HG02588 (cell line): ENCODE measurements at regions not wholly inside any gene's neighbourhood (a gene's known extent, or its start where the extent isn't known, plus 50 kb on each side); places are given as distances from the start of the nearest gene placed in this dataset.
A peak's percentile ranks its signal among the peaks of the same experiment; 100 is the strongest.

Experiments used
- ATAC-seq: cut with Tn5 transposase; IDR thresholded peaks from one replicate; pipeline ENCODE4 v1.9.1; 2021; ENCODE audit warnings: mild to moderate bottlenecking, moderate library complexity; ENCODE audit not compliant: unreplicated experiment

DNA sequence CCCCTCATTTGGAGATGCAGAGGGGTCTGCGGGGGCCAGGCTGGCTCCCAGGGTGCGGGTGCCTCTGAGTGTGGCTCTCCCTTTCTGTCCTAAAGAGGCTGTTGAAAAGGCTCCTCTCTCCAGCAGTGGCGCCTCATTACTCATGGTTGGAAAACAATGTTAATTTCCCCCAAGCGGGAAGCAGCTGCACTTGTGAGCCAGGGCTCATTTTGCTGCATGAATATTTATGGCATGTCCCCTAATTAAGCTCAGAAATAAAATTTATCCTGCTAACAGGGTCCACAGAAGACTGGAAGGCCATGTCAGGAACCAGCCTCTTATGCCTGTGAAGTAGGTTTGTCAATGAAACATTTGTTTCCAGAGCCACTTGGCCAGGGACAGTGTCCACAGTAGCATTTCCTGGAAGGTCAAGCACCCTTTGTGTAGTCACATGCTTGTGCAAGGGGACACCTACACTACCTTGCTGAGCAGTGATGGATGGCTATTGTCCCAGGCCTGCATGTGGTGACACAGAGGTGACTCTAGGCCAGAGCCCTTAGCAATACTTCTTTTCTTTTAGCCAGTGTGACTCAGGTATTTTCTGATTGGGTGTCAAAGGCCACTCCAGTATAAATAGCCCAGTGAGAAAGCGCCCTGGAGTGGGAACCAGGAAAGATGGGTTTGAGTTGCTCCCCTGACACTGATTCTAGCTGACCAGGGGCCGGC, 259.0 kb downstream of the FOXD2 start:
- ATAC-seq = no peak

DNA sequence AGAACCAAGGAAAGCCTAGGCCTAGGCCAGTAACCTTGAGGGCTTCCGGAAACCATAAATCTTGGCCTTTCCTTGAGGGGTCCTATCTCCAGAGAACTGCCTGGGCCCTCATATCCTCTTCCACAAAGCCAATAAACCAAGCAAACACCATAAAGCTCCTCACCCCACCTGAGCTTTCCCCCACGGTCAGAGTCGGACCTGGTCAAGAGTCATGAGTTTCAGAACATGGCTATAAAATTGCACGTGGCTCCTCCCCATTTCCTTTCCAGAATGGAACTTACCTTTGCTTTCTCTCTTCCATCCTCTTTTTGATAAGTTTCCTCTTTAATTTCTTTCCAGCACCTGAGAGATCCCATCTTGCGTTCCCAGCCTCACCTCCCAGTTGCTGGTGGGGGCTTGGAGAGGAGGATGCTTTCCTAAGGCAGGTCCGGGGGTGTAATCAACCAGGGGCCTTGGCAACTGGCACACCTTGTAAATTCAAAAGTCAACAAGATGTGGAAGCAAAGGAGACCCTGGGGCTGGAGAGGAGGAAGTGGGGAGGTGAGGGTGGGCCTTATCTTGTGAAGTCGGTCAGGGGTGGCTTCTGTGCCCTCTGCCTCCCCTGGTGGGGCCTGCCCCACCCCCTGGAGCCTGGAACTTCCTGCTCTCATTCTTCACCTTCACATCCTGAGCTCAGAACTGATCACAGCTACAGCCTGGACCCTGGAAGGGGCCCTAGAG, 259.9 kb downstream of the FOXD2 start:
- no peak for ATAC-seq

DNA sequence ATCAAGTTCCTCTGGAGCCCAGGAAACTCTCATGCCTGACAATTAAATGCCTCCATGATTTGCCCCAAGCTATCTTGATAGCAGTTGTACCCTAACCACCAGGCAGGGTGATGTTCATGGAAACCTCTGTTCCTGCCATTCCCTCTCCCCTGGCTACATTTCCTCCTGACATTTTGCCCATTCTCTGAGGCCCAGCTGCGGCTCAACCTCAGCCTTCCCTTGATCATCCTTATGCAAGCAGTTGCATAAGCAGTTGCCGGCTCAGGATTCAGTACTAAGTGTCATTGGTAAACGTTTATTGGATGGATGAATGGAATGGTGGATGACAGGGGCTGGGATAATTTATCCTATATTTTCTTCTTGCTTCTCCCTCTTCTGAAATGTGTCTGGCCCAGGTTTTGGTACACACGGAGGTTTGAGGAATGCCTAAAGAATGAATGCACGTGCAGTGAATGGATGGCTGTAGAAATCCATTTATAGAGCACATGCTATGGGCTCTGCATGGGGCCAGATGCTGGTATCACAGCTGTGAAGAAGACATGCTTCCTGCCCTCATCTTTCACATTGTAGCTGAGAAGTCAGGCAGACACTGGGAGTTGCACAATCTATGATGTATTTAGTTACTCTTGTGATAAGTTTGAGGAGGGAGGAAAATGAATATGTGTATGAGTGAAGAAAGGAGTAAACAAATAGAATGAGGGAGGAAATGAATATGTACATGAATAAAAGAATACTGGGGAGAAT, 261.8 kb downstream of the FOXD2 start:
- ATAC-seq = no peak

DNA sequence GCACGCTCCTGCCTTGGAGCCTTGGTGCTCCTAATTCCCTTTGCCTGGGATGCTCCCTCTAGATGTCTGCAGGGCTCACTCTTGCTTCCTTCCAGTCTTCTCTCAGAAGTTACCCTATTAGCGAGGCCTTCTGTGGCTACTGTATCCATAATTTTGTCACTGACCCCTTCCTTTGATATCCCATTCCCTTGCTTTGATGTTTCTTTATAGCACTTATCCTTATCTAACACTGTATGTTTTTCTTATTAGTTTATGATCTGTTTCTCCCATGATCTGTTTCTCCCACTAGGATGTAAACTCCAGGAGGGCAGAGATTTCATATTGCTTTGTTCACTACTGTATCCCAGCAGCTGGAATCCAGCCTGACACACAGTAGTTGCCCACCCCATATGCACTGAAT, 263.4 kb downstream of the FOXD2 start:
- ATAC-seq = no peak

DNA sequence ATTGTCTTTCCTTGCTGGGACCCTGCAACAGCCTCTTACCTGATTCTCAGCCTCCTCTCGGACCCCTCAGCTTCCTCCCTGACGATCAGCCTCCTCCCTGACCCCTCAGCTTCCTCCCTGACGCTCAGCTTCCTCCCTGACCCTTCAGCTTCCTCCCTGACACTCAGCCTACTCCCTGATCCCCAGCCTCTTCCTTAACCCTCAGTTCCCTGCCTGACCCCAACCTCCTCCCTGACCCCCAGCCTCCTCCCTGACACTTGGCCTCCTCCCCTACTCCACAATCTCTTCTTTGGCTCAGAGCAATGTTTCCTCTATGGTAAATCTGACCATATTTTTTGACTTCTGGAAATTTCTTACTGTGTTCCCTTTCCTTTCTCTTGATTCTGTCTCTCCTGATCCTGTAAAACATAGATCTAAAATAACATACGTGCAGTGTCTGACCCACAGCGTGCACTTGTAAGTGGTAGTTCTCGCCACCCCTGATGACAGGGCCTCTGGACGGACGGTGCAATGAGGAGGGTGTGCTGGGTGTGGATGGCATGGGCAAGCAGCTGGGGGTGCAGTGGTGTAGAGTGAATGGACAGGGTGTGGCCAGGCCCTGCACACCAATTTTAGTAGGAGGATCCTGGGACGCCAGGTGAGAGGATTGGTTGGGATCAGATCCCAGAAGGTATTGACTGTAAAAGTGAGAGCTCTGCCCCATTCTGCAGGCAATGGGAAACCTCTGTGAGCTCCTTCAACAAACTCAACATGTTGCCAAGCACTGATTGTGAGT, 264.1 kb downstream of the FOXD2 start:
- ATAC-seq = no peak

DNA sequence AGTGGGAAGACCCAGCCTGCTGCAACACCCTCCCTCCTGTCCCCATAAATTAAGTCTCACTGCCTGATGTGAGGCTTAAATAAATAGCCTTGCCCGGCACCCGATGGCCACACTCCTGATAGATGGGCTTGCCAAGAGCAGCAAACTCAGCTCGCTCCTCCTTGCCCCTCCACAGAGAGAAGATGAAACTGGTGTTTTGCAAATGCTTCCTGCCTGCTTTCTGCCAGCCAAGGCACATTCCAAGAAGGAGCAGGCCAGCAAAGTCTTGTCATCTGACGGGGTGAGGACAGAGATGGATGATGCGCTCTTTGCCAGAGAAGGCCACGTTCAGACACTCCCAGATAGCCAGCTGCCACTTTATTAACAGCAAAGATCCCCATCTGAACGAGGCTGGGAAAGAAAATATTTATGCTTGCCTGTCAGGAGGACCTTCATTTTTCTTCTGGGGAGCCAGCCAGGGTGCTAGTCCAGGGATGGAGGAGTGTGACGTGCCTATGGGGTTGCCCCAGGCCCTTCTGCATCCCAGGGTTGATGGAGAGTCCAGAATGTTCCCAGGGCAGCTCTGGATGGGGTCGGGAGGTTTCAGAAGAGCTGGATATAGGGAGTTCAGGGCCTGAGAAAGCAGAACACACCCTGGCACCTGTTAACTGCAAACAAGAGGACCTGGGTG, 265.4 kb downstream of the FOXD2 start:
- no peak for ATAC-seq

DNA sequence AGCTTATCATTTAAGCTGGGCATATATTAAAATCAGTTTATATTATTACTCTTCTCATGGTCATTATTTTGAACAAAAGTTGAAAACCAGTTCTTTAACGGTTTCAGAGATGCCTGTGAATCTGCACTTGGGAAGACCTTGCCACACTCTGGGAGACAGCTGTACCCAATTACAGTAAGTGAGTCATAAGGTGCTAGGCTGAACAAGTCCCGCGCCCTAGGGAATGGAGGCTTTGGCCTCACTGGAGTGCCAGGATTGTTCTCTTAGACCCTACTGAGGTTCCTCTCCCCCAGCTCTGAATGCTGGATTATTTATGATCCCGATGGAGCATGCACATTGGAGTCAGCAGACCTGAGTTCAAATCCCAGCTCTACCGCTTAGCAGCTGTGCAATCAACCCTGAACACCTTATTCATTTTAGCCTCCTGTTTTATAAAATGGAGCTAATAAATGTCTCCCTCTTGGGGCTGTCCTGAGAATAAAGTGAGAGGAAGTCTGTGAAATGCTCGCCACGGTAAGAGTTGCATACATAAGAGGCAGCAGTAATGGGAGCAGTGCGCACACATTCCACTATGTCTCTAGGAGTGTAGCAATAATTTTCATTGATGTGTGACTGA, 266.2 kb downstream of the FOXD2 start:
- no peak for ATAC-seq

DNA sequence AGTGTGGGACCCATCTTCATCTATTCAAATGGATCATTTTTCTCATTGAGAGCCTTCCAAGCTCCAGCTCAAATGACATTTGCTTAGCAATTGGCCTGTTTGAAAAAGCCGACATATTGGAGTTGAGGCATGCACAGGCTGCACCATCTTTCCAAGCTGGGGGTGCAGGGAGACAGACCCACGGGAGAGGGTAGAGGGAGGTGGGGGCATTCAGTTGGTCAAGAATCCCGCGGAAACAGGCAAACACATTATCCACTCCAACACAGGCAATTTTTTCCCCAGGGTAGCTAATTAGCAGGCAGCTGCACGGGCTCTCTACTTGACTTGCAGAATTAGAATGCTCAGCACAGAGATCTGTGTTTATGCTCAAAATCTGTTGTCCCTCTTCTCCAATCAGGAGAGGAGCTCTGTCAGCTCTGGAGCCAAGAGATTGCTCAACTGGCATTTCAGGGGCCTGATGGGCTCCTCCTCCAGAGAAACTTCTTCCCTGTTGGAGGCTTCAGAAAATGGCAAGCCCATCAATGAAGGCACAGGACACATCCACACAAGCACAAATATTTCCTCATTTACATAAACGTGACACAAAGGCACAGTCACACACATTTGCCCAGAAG, 267.8 kb downstream of the FOXD2 start:
- ATAC-seq = no peak

DNA sequence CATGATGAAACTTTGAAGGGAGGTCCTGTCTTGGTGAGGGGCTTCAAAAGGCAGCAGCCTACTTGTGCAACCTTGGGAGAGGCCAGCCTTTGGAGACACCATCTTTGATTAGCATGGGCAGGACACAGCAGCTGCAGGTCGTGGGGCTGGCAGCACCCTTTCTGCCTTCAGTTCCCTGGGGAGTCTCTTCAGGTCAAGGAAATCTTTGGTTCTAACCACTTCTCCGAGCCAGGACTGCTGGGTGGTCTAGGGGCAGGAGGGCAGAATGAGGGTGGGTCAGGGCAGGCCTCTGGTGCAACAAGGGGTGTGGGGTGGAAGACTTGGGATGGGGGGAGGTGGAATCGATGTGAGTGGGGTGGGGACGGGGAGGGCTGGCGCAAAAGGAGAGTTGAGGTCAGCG, 269.7 kb downstream of the FOXD2 start:
- ATAC-seq = no peak

DNA sequence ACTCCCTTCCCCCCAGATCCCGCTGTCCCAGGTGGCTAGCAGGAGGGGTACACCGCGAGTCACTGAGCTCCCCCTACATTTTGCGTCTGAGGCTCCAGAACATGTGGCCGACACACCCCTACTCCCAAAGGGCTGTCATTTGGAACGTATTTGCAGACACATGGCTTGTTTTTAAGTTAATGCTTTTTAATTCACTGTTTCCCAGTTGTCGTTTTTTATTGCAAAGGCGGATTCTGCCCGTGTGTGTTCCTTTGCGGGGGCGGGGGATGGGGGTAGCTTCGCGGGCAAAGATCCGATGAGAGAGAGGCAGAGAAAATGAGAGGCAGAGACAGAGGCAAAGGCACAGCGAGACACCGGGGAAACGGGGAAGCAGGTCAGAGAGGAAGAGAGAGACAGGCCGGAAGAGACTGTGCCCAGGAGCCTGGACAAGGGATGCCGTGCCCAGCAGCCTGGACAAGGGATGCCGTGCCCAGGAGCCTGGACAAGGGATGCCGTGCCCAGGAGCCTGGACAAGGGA, 270.2 kb downstream of the FOXD2 start:
- ATAC-seq = no peak

DNA sequence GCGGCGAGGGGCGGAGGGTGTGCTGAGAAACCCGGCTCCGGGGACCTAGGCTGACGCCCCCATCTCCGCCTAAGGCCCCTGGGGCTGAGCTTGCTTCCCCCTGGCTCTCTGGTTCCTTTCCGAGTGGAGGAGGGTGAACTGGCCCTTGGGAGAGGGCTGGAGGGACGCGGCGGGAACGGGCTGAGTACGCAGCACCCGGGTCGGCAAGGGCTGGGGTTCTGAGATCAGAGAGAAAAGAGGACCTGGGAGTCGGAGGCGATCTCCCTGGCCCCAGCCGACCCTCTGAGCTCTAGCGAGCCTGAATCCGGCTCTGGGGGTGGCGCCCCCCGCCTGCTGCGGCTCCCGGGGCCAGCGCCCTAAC, 270.8 kb downstream of the FOXD2 start:
- ATAC-seq = no peak

DNA sequence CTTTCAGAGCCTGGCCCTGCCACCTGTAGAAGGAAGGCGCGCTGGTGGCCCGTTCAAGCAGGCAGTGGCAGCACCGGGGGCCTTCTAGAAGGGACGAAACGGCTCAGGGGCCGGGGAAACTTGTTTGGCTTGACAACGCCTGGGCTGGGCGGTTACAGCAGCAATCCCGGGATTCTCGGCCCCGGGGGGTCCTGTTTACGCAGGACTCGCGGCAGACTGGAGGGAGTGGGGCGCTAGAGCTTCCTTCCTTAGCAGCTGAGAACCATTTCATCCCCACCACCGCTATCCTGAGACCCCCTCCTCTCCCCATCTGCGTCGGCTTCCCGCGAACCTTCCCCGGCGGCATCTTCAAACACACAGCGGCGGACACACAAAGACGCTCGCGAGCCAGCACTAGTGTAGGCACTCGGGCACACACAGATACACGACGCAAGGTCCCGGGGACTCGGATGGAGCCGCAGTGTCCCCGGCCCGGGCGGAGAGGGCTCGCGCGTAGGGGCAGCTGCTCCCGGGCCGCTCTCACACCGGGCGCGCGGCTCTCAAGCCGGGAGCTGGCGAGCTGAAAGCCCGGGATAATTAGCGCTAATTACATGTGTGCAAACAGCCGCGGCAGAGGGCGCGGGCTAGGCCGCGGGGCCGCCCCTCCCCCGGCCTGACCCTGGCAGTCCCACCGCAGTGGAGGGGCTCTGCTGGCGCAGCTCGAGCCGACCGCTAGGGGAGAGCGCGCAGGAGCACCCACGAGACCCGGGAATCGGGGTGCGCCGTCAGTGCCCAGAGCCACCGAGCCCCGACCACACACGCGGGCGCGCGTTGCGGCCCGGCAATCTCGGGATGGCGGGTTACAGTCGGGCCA, 271.4 kb downstream of the FOXD2 start:
- no peak for ATAC-seq

DNA sequence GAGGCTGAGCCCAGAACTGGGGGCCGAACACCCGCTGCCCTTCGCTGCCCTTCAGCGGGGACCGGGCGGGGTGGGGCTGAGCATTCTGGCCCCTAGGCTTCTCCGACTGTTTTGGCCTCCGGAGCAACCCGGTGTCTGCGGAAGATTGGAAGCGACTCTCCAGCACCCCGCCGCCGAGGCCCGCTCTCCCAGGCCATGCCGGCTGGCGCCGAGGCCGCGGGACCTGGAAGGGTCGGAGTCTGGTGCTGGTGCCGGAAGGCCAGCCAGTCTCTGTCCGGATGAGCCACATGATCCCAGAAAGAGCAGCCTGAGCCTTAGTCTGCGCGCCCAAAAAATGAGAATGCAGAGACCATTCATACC, 272.0 kb downstream of the FOXD2 start:
- no peak for ATAC-seq

DNA sequence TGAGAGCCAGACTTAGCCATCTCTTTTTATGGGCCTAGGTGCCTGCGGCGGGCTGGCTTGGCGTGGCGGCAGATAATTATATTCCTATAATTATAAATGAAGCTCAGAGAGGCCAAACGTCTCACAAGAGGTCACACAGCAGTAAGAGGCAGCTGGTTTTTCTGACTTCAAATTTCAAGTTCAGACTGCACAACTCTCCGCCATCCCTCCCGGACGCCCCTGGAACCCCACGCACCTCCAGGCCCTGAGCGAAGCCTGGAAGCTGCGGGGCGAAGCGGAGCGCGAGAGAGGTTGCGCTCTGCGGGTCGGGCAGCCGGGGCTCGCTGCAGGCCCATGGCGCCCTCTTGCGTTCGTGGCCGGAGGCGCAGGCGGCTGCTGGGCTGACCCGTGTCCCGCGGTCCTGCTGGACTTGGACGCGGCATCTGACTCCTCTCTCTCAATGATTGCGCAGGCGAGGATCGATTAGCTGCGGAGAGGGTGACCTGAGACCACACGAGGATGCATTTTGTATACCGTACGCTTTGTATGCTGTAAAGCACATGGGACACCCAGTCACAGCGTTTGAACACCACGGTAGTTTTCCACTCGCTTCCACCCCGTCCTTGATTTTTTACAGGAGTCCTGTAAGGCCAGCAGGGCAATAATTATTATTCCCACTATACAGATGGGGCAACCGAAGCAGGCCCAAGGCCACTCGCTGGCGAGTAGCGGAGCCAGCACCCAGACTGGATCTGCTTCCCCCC, 272.7 kb downstream of the FOXD2 start:
- peak; percentile 53 for ATAC-seq
